Activated CD4-positive, alpha-beta T cell treated with anti-CD3 and anti-CD28 coated beads, Interleukin-2, amount 50 U/mL, for 1 hour (primary cell): ENCODE measurements at regions not wholly inside any gene's neighbourhood (a gene's known extent, or its start where the extent isn't known, plus 50 kb on each side); places are given as distances from the start of the nearest gene placed in this dataset.

ENCODE experiments used
- DNase-seq: peaks from one replicate; pipeline ENCODE4 v3.0.0-alpha.2; 2020

- no peak for DNase-seq
Observed at GRCh38 chr5:174414315-174414710, 310.1 kb upstream of the MSX2 start.

GRCh38 chr5:174418809-174419539, 305.4 kb upstream of the MSX2 start:
- DNase-seq: no peak

DNA sequence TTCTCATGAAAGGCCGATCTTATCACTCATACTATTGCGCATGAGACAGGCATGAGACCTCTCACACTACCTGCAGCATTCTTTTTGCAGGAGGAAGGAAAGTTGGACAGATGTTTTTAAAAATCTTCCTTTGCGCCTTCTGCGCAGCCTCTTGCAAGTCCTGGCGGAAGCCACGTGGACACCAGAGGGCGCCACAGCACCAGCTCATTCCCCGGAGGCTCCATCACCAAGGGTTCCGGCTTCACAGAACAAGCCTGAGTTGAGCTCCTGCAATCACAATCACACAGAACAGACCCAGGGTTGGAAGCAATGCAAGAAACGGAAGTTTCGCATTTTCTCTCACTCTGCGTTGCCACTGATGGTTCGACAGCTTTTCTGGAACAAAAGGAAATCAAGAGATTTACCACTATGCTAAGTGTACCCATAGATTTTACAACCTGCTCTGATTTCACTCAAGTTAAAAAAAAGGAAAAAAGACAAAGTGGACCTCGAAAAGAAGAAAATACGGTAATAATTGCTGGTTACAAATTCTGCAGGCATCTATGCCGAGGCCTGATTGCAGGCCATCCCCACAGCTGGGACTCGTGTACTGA, 304.7 kb upstream of the MSX2 start:
- DNase-seq: peak; percentile 78

GRCh38 chr5:174420651-174421407, 303.6 kb upstream of the MSX2 start:
- no peak for DNase-seq

DNA sequence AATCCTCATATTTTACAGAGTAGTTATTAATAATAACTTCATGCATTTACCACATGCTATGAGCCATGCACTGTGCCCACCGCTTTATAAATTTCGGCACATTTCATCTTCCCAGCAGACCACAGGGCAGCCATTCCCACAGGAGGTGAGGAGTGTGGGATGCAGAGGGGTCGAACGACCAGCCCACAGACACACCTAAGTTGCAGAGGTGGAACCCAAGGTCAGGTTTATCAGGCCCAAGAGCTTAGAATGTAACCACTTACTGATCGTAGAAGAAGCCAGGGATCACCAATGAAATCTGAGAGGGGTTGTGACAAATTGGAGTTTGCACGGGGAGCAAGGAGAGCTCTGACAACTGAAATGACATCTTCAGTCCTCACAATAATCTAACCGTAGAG, 303.0 kb upstream of the MSX2 start:
- DNase-seq: no peak

DNA sequence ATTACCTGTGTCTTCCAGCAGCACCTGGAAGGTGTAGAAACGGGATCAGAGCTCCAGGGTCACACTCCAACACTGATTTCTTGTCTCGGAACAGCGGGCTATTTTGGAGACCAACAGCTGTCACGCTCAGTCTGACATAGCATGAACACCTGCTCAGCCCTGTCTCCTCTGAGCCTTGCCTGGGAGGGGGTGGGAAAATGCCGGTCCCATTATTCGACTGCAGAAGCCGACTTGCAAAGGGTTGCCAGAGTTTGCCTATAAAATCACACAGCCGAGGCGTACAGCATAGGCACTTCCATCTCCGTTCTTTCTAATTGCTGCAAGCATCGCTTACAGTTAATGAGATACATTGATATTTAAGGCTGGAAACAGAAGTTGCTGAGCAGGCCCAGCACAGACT, 300.8 kb upstream of the MSX2 start:
- no peak for DNase-seq

GRCh38 chr5:174424219-174425053, 299.9 kb upstream of the MSX2 start:
- no peak for DNase-seq

- DNase-seq: no peak
Observed at GRCh38 chr5:174425271-174425963, 299.0 kb upstream of the MSX2 start.

- no peak for DNase-seq
Observed at GRCh38 chr5:174425964-174426290, 298.5 kb upstream of the MSX2 start.

GRCh38 chr5:174426388-174426787, 298.0 kb upstream of the MSX2 start:
- DNase-seq: no peak

DNA sequence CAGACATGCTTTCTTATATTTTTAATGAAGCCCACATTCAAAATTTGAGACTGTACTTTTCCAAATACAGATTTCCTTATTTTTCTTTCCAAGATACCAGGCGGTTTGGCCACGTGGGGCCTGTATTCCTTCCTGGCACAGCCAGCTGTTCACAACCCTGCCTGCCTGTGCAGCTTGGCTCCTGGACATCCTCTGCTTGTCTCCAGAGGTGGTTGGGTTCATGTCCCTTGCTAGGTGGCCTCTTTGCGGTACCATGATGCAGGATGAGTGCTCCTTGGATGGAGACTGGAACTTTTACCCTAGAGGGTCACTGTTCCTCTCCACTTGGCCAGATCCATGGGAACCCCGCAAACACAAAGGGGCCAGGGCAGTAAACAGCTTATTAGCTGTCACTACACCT, 297.5 kb upstream of the MSX2 start:
- no peak for DNase-seq

DNA sequence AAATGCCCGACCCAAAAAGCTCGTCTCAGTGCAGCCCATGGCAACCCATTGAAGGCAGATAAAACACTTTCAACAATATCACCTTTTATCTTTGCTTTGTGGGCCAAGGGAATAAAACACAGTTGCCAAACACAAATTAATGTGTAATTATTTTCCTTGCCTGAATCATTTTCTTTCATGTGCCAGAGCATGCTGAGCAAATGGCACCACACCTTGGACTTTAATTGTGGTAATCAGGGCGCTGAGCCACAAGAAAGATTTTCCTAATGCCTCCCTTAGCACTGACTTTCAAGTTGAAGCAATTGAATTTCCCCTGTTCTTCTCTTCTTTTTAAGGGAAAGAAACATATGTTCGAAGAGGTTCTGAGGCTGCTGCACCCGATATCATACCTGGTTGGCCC, 297.1 kb upstream of the MSX2 start:
- no peak for DNase-seq

GRCh38 chr5:174428895-174429294, 295.5 kb upstream of the MSX2 start:
- DNase-seq: no peak

DNA sequence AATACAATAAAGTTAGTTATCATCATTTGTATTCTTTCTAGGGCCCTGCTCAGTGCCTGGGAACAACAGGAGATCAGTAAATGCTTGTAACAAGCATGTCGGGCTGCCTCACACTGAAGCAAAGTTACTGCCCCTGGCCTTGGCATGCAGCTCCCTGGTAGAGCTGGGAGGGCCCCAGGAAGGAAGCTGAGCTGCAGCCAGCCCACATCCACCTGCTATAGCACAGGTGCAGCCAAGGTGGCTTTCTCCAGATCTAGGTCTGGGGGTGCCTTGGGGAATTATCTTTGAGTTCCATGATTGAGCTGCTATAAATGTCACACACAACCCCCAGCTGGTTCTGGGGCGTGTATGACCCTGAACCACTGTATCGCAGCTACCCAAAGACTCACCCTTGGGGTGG, 293.4 kb upstream of the MSX2 start:
- DNase-seq: no peak

GRCh38 chr5:174431504-174431903, 292.9 kb upstream of the MSX2 start:
- no peak for DNase-seq

DNA sequence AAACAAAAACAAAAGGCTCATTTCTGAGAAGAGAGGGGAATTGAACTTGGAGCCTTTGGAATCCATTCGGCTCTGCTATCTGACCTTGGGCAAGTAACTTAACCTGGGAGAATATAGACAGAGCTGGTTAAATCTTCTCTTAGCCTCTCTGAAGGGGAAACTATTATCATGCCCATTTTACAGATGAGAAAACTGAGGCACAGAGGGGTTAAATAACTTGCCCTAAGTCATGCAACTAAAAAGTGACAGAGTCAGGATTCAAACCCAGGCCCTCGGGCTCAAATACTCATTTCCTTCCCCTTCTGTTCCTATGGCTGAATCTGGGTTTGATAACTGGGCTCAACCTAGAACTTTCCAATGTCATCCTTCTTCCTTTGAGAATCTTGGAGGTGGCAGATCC, 291.3 kb upstream of the MSX2 start:
- DNase-seq: no peak

GRCh38 chr5:174436750-174437149, 287.6 kb upstream of the MSX2 start:
- DNase-seq: no peak

DNA sequence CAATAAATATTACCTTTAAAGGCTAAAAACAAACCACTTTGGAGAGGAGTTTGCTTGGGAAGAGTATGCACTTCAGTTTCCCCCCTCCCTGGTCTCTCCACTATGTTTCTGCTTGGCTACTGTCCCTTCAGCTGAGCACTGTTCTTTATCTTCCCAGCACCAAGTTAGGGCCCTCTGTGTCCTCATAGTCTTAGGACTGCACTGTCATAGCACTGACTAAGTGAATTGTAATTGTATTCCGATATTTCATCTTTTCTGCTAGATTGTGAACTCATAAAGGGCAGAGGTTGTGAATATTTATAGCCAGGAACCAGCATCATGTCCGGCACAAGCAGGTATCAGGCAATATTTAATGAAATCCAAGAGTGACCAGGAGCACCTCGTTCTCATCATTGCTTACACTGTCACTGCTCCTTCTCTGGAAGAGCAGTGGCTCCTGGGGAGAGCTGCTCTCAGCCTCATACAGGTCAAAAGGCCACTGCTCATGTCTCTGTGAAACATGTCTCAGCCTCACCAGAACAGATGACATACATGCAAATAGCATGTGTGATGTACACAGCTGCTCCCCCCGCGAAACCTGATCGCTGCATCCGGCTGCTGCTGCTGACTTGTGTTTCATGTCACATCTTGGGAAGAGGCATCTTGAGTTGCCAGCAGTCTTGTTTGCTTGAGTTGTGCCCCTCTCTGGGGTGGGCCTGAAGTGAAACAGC, 279.7 kb upstream of the MSX2 start:
- DNase-seq: no peak

GRCh38 chr5:174446446-174446845, 277.9 kb upstream of the MSX2 start:
- DNase-seq: no peak

GRCh38 chr5:174446988-174447387, 277.4 kb upstream of the MSX2 start:
- DNase-seq: no peak

DNA sequence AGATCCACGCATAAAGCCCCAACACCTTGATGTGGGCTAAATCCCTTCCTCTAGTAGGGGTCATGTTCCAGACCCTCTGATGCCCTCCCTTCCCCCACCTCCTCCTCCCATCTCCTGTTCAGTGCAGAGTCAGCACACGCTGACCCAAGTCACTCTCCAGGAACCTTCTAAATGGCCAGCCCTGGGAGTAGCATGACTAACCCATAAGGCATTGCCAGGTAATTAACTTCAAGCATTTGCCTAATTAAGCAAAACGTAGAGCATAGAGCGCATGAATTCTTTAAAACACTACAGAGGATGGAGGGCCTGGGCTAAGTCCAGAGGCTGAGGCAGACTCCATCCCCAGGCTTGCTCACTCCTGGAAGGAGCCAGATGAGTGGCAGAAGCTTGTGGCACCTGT, 276.3 kb upstream of the MSX2 start:
- no peak for DNase-seq

DNA sequence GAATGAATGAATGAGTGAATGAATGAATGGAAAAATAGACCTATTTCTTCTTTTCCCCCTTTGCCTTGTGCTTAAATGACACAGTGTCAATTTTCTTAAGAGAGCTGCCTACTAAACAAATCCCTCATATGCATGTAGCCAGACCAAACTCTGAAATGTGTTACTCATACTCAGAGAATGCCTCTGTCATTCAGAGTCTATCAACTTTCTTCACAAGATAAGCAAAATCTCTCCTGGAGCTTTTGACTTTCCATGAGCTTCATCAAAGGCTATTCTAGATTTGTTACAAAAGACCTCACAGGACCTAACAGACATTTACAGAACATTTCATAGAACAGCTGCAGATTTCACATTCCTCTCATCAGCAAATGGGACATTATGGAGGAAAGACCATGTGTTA, 275.7 kb upstream of the MSX2 start:
- DNase-seq: no peak
